GM10248 (cell line): ENCODE measurements at regions not wholly inside any gene's neighbourhood (a gene's known extent, or its start where the extent isn't known, plus 50 kb on each side); places are given as distances from the start of the nearest gene placed in this dataset.

Experiments used
- CTCF ChIA-PET: fragments of 300-600 bp; sonication (Branson Sonifier 250); formaldehyde crosslinking; extraction: SDS; loops from one replicate; lab custom pipeline; 2021; ENCODE audit warnings: antibody characterized with exemption; lab: Yijun Ruan, JAX
- POLR2A ChIA-PET: fragments of 350-650 bp; sonication (Branson Sonifier 250); formaldehyde crosslinking; extraction: SDS; loops from one replicate; lab custom pipeline; 2020; ENCODE audit warnings: antibody characterized with exemption; lab: Yijun Ruan, JAX
- DNase-seq: peaks from one replicate; pipeline ENCODE4 v3.0.0; 2012; ENCODE audit errors: extremely low spot score
- TF ChIP-seq, protein P1 (sequence below): IDR thresholded peaks from 2 replicates; pipeline ENCODE4 v1.5.1; 2012; ENCODE audit warnings: mild to moderate bottlenecking, low read depth; ENCODE audit errors: extremely low read depth, missing control alignments, control extremely low read depth

GRCh38 chr1:98389809-98390208 lies 271.7 kb upstream of the SNX7 start:
- DNase-seq = no peak
- POLR2A ChIA-PET = no interaction called here
- CTCF ChIA-PET = no interaction called here

DNA sequence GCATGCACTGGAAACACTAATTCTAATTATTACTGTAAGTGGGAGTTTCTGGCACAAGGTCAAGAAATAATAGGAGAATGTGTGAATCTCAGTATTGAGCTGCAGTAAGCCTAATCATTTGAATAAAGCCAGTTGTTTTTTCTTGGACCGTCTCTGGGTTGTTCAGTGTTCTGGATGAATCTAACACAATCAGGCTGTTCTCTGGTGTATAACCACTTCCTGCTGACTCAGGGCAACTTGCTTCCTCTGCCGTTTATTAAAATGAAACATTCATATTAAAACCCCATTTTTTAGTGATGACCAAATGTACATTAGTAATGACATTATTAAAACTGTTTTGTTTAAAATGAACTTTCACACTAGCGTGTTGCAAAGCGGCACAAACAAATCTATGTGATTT lies 273.1 kb upstream of the SNX7 start:
- TF ChIP-seq, protein P1, sequence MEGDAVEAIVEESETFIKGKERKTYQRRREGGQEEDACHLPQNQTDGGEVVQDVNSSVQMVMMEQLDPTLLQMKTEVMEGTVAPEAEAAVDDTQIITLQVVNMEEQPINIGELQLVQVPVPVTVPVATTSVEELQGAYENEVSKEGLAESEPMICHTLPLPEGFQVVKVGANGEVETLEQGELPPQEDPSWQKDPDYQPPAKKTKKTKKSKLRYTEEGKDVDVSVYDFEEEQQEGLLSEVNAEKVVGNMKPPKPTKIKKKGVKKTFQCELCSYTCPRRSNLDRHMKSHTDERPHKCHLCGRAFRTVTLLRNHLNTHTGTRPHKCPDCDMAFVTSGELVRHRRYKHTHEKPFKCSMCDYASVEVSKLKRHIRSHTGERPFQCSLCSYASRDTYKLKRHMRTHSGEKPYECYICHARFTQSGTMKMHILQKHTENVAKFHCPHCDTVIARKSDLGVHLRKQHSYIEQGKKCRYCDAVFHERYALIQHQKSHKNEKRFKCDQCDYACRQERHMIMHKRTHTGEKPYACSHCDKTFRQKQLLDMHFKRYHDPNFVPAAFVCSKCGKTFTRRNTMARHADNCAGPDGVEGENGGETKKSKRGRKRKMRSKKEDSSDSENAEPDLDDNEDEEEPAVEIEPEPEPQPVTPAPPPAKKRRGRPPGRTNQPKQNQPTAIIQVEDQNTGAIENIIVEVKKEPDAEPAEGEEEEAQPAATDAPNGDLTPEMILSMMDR = no peak
- ChIA-PET CTCF (no interaction called here), POLR2A (no interaction called here)
- no peak for DNase-seq

More at GRCh38 chr1:98389809-98390208, 271.7 kb upstream of the SNX7 start:
- TF ChIP-seq, protein P1 = no peak

GRCh38 chr1:98387701-98388100 lies 273.8 kb upstream of the SNX7 start:
- ChIA-PET POLR2A (no interaction called here), CTCF (no interaction called here)
- DNase-seq = no peak
- TF ChIP-seq, protein P1 = no peak

- TF ChIP-seq, protein P1 = no peak
- ChIA-PET CTCF (interaction anchor here (1.1 to 1.2 kb wide), 2 partner anchors 19 kb away, joined by 3 to 4 read pairs; no protein-coding TSS in a partner anchor), POLR2A (no interaction called here)
- no peak for DNase-seq
Measured at GRCh38 chr1:98386675-98387440, 274.7 kb upstream of the SNX7 start.

- no peak for DNase-seq
- ChIA-PET CTCF (interaction anchor here (0.9 to 1.2 kb wide), 2 partner anchors 11 to 20 kb away, joined by 3 to 4 read pairs; no protein-coding TSS in a partner anchor), POLR2A (no interaction called here)
- TF ChIP-seq, protein P1 = no peak
Measured at GRCh38 chr1:98385652-98386051, 275.9 kb upstream of the SNX7 start.

DNA sequence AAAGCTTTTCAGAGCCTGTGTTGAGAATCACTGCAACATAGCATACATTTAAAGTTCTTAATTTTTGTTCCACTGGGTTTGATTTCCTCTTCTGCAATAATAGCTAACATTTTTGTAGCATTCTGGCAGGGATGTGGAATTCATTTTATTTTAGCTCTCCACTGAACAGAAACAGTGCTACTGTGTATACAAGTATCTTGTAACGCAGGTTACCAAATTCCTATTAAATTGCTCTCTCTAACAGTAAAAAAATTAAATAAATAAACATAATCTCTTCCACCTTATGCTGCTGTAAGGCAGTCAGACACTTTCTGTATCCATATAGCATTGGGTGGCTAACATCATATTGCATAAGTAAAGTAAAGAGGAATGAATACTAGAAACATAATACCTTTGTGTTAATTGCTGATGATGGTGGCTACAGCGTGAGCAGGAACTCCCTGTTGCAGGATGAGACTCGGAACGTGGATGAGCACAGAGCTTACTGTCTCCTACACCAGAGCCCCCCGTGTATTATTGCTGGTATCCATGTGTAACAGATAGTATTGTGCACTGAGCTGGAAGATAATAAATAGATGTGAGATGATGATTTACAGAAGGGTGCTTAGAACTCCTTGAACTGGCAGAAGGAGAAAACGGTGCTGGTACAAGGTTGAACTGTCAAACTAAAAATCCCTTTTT lies 276.9 kb upstream of the SNX7 start:
- DNase-seq = no peak
- POLR2A ChIA-PET = no interaction called here
- CTCF ChIA-PET = interaction anchor here (1.1 kb wide), 1 partner anchor 9 kb away, joined by 4 read pairs; no protein-coding TSS in a partner anchor
- TF ChIP-seq, protein P1 = no peak
